Smooth muscle cell (in vitro differentiated cells): ENCODE measurements at regions not wholly inside any gene's neighbourhood (a gene's known extent, or its start where the extent isn't known, plus 50 kb on each side); places are given as distances from the start of the nearest gene placed in this dataset.

Source experiments
- DNase-seq: peaks from one replicate; lab custom pipeline; 2025; ENCODE audit not compliant: unreplicated experiment; lab: John Stamatoyannopoulos, UW
- H2AFZ ChIP-seq: fragments of 200-600 bp; sonication (generic); 2 replicates; pipeline ENCODE4 v1.6.0; 2016; ENCODE audit warnings: antibody characterized with exemption, low read depth, mild to moderate bottlenecking
- H3F3A ChIP-seq: fragments of 200-600 bp; sonication (generic); 2 replicates; pipeline ENCODE4 v1.6.0; 2017; ENCODE audit warnings: antibody characterized with exemption, low read depth
- H3K27ac ChIP-seq: fragments of 200-600 bp; sonication (generic); 2 replicates; pipeline ENCODE4 v1.5.1; 2016; ENCODE audit warnings: low read depth, mild to moderate bottlenecking
- H3K27me3 ChIP-seq: fragments of 200-600 bp; sonication (generic); 2 replicates; pipeline ENCODE4 v1.6.1; 2016; ENCODE audit warnings: low read depth, mild to moderate bottlenecking
- H3K36me3 ChIP-seq: fragments of 200-600 bp; sonication (generic); 2 replicates; pipeline ENCODE4 v1.5.1; 2016; ENCODE audit warnings: low read depth
- H3K4me1 ChIP-seq: fragments of 200-600 bp; sonication (generic); 2 replicates; pipeline ENCODE4 v1.5.1; 2016; ENCODE audit warnings: low read depth
- H3K4me2 ChIP-seq: fragments of 200-600 bp; sonication (generic); 2 replicates; pipeline ENCODE4 v1.6.0; 2016; ENCODE audit warnings: mild to moderate bottlenecking
- H3K4me3 ChIP-seq: fragments of 200-600 bp; sonication (generic); 2 replicates; pipeline ENCODE4 v1.5.1; 2016; ENCODE audit warnings: mild to moderate bottlenecking
- H3K79me2 ChIP-seq: fragments of 200-600 bp; sonication (generic); 2 replicates; pipeline ENCODE4 v1.6.0; 2016; ENCODE audit warnings: low read depth, mild to moderate bottlenecking
- H3K9ac ChIP-seq: fragments of 200-600 bp; sonication (generic); 2 replicates; pipeline ENCODE4 v1.6.0; 2016; ENCODE audit warnings: low read depth
- H3K9me3 ChIP-seq: fragments of 200-600 bp; sonication (generic); replicated peaks from 2 replicates; pipeline ENCODE4 v1.5.1; 2016; ENCODE audit warnings: low read depth
- H4K20me1 ChIP-seq: fragments of 200-600 bp; sonication (generic); 2 replicates; pipeline ENCODE4 v1.6.0; 2016; ENCODE audit warnings: low read depth
- WGBS: methylation state at CpG from one replicate; pipeline ENCODE4 v1.1.7; 2016; ENCODE audit warnings: low lambda C conversion rate; 5-methylcytosine and 5-hydroxymethylcytosine counted together
- TF ChIP-seq, protein P1 (sequence below): fragments of 200-600 bp; sonication (generic); IDR thresholded peaks from 2 replicates; pipeline ENCODE4 v1.5.1; 2017; ENCODE audit warnings: borderline replicate concordance, mild to moderate bottlenecking, antibody characterized with exemption; ENCODE audit not compliant: insufficient read depth, poor library complexity, severe bottlenecking

DNA sequence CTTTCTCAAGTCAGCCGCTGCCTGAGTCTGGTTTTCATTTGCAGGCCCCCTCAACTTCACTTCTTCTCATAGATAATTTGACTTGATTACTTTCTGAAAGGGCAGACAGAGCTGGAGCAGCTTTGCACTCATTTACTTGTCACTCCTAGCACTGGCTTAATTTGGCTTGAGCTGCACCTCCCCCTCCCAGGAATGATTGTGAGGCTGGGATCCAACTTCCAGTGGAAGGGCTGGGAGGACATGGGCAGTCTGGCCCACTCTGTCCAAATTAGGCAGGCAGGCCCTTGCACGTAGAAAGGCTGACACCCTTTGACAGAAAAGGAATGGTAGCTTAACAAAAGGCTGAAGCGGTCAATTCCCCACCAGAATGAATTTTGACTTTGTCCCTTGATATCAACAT lies 453.9 kb downstream of the ETS1 start:
- Histone ChIP-seq H3K27ac (no peak overlapping the region), H3F3A (no peaks in the 10 kb centered on the region)
- 40% methylated on average over 3 of the region's 3 CpGs for WGBS

DNA sequence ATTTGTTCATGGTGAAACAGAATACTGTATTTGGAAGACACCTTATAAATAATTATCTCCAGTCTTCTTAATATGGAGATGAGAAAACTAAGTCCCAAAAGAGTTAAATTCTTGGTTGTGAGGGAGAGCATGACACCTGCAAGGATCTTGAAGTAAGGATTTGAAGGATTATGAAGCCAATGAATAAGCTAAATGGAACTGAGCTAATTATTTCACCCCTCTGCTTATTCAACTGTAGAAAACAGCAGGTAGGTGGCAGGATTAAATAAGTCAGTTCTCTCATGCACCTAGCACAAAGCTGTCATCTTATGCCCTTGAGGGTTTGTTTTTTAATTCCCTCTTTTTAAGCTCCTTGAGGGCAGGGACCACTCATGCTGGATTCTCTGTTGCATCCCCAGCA lies 457.3 kb downstream of the ETS1 start:
- H3K4me2 ChIP-seq: no peak overlapping the region
- no peaks in the 10 kb centered on the region for H4K20me1 ChIP-seq
- no peak overlapping the region for H3K9ac ChIP-seq
- H3K79me2 ChIP-seq: no peaks in the 10 kb centered on the region
- no peaks in the 10 kb centered on the region for H3F3A ChIP-seq
- H3K27me3 ChIP-seq: no peaks in the 10 kb centered on the region
- no peak overlapping the region for H2AFZ ChIP-seq
- no peak overlapping the region for H3K4me3 ChIP-seq
- TF ChIP-seq, protein P1, sequence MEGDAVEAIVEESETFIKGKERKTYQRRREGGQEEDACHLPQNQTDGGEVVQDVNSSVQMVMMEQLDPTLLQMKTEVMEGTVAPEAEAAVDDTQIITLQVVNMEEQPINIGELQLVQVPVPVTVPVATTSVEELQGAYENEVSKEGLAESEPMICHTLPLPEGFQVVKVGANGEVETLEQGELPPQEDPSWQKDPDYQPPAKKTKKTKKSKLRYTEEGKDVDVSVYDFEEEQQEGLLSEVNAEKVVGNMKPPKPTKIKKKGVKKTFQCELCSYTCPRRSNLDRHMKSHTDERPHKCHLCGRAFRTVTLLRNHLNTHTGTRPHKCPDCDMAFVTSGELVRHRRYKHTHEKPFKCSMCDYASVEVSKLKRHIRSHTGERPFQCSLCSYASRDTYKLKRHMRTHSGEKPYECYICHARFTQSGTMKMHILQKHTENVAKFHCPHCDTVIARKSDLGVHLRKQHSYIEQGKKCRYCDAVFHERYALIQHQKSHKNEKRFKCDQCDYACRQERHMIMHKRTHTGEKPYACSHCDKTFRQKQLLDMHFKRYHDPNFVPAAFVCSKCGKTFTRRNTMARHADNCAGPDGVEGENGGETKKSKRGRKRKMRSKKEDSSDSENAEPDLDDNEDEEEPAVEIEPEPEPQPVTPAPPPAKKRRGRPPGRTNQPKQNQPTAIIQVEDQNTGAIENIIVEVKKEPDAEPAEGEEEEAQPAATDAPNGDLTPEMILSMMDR: no peak
- H3K9me3 ChIP-seq: no peaks in the 10 kb centered on the region
- no peak overlapping the region for H3K27ac ChIP-seq
- H3K4me1 ChIP-seq: peaks cover 16% of the 10 kb centered on the region
- no peaks in the 10 kb centered on the region for H3K36me3 ChIP-seq
- DNase-seq: no peak

More for the DNA sequence above, 453.9 kb downstream of the ETS1 start:
- H4K20me1 ChIP-seq: no peaks in the 10 kb centered on the region
- no peaks in the 10 kb centered on the region for H3K36me3 ChIP-seq
- peaks cover 26% of the 10 kb centered on the region for H3K4me1 ChIP-seq
- no peak overlapping the region for H3K9ac ChIP-seq
- no peak overlapping the region for H3K4me3 ChIP-seq
- no peak overlapping the region for H3K4me2 ChIP-seq
- peak overlapping the region; percentile 77 for H2AFZ ChIP-seq
- DNase-seq: no peak
- no peaks in the 10 kb centered on the region for H3K79me2 ChIP-seq
- no peaks in the 10 kb centered on the region for H3K27me3 ChIP-seq
- H3K9me3 ChIP-seq: no peaks in the 10 kb centered on the region
- TF ChIP-seq, protein P1: no peak

DNA sequence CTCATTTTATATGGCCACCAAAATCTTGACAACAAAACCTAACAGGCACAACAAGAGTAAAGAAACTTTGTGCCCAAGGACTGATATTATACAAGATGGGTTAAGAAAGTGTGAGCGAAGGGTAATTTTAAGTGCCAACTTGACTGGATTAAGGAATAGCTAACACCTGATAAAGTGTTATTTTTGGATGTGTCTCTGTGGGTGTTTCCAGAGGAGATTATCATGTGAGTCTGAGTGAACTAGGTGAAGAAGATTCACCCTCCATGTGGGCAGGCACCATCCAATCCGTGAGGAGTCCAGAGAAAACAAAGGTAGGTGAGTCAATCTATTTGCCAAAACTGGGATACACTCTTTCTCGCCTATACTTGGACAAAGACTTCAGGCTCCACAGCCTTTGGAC lies 461.6 kb downstream of the ETS1 start:
- H3K4me2 ChIP-seq: no peak overlapping the region
- TF ChIP-seq, protein P1: no peak
- DNase-seq: no peak
- no peak overlapping the region for H3K27ac ChIP-seq
- H3K27me3 ChIP-seq: no peaks in the 10 kb centered on the region
- H3K9me3 ChIP-seq: no peaks in the 10 kb centered on the region
- H4K20me1 ChIP-seq: no peaks in the 10 kb centered on the region
- H3K79me2 ChIP-seq: no peaks in the 10 kb centered on the region
- H3F3A ChIP-seq: no peaks in the 10 kb centered on the region
- 91% methylated on average over 3 of the region's 3 CpGs for WGBS
- no peaks in the 10 kb centered on the region for H3K36me3 ChIP-seq
- H3K9ac ChIP-seq: no peak overlapping the region
- no peak overlapping the region for H2AFZ ChIP-seq
- no peaks in the 10 kb centered on the region for H3K4me1 ChIP-seq
- H3K4me3 ChIP-seq: no peak overlapping the region

DNA sequence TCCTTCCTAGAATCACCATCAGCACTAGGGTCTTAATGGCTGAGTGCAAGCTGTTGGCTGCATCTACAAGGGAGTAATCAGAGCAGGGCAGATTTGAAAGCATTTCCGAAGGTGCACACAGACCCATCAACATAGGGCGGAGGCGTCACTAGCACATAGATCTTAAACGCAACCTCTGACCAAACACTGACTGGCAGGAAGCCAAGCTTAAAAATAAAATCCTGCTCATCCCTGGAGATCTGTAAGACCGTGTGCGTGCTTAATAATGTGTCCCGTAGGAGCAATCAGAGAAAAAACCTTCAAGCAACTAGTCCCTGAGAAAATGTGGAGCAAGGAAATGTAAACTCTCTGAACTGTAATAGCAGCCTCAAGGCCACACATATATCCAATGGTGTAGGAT lies 470.5 kb downstream of the ETS1 start:
- no peaks in the 10 kb centered on the region for H3F3A ChIP-seq
- H3K79me2 ChIP-seq: no peaks in the 10 kb centered on the region
- TF ChIP-seq, protein P1: no peak
- no peak overlapping the region for H3K4me2 ChIP-seq
- H3K36me3 ChIP-seq: no peaks in the 10 kb centered on the region
- H2AFZ ChIP-seq: no peak overlapping the region
- no peaks in the 10 kb centered on the region for H3K9me3 ChIP-seq
- 55% methylated on average over 7 of the region's 7 CpGs for WGBS
- H3K4me3 ChIP-seq: no peak overlapping the region
- no peak for DNase-seq
- no peaks in the 10 kb centered on the region for H3K4me1 ChIP-seq
- no peaks in the 10 kb centered on the region for H4K20me1 ChIP-seq
- H3K9ac ChIP-seq: no peak overlapping the region
- no peak overlapping the region for H3K27ac ChIP-seq
- H3K27me3 ChIP-seq: no peaks in the 10 kb centered on the region
